GM23338 (cell line): ENCODE measurements at regions not wholly inside any gene's neighbourhood (a gene's known extent, or its start where the extent isn't known, plus 50 kb on each side); places are given as distances from the start of the nearest gene placed in this dataset.

Source experiments
- ATAC-seq: fragments of 200-7000 bp; cut with Tn5 transposase; 3 replicates; pipeline ENCODE4 v1.9.1; 2020
- DNase-seq: peaks from one replicate; pipeline ENCODE4 v3.0.0-alpha.2; 2015; ENCODE audit warnings: low spot score
- H2AFZ ChIP-seq: fragments of 200-600 bp; sonication (generic); 2 replicates; pipeline ENCODE4 v1.8.0; 2016; ENCODE audit warnings: antibody characterized with exemption, mild to moderate bottlenecking, moderate library complexity
- H3F3A ChIP-seq: fragments of 200-600 bp; sonication (generic); replicated peaks from 2 replicates; pipeline ENCODE4 v1.8.0; 2017; ENCODE audit warnings: antibody characterized with exemption, mixed run types, low read depth
- H3K27ac ChIP-seq: fragments of 200-600 bp; sonication (generic); 2 replicates; pipeline ENCODE4 v1.6.1; 2016; ENCODE audit warnings: low read depth
- H3K27me3 ChIP-seq: fragments of 200-600 bp; sonication (generic); 2 replicates; pipeline ENCODE4 v1.8.0; 2016; ENCODE audit warnings: mild to moderate bottlenecking, mixed run types, moderate library complexity; ENCODE audit not compliant: insufficient read depth
- H3K36me3 ChIP-seq: fragments of 200-600 bp; sonication (generic); 2 replicates; pipeline ENCODE4 v1.8.0; 2016; ENCODE audit warnings: mild to moderate bottlenecking; ENCODE audit not compliant: insufficient read depth
- H3K4me1 ChIP-seq: fragments of 200-600 bp; sonication (generic); 2 replicates; pipeline ENCODE4 v1.8.0; 2016; ENCODE audit warnings: mild to moderate bottlenecking, moderate library complexity; ENCODE audit not compliant: insufficient read depth
- H3K4me2 ChIP-seq: fragments of 200-600 bp; sonication (generic); 2 replicates; pipeline ENCODE4 v1.7.1; 2017; ENCODE audit warnings: mixed run types
- H3K4me3 ChIP-seq: fragments of 200-600 bp; sonication (generic); 2 replicates; pipeline ENCODE4 v1.6.1; 2016; ENCODE audit warnings: mixed run types
- H3K79me2 ChIP-seq: fragments of 200-600 bp; sonication (generic); replicated peaks from 2 replicates; pipeline ENCODE4 v1.8.0; 2017; ENCODE audit warnings: mild to moderate bottlenecking; ENCODE audit not compliant: insufficient read depth
- H3K9me2 ChIP-seq: fragments of 200-600 bp; sonication (generic); 2 replicates; pipeline ENCODE4 v1.8.0; 2017; ENCODE audit not compliant: insufficient read depth
- H4K20me1 ChIP-seq: fragments of 200-600 bp; sonication (generic); replicated peaks from 2 replicates; pipeline ENCODE4 v1.8.0; 2017; ENCODE audit warnings: mild to moderate bottlenecking; ENCODE audit not compliant: insufficient read depth
- H3K27ac Mint-ChIP-seq: 2 replicates; pipeline ENCODE4 v1.8.0; 2020; ENCODE audit warnings: inconsistent platforms, mild to moderate bottlenecking, moderate library complexity, mixed read lengths
- H3K27me3 Mint-ChIP-seq: 3 replicates; pipeline ENCODE4 v1.8.0; 2022; ENCODE audit warnings: low read depth, mild to moderate bottlenecking, moderate library complexity, mixed read lengths, inconsistent platforms; ENCODE audit not compliant: insufficient read depth, poor library complexity
- H3K36me3 Mint-ChIP-seq: 3 replicates; pipeline ENCODE4 v1.8.0; 2021; ENCODE audit warnings: low read depth, mild to moderate bottlenecking, inconsistent platforms, moderate library complexity, mixed read lengths
- H3K4me1 Mint-ChIP-seq: 3 replicates; pipeline ENCODE4 v1.8.0; 2020; ENCODE audit warnings: mild to moderate bottlenecking, inconsistent platforms, mixed read lengths
- H3K4me3 Mint-ChIP-seq: 3 replicates; pipeline ENCODE4 v1.8.0; 2021; ENCODE audit warnings: moderate library complexity, mild to moderate bottlenecking, inconsistent platforms, mixed read lengths
- H3K9me3 Mint-ChIP-seq: 3 replicates; pipeline ENCODE4 v1.8.0; 2020; ENCODE audit warnings: moderate library complexity, mild to moderate bottlenecking, inconsistent platforms, mixed read lengths
- CREB1 ChIP-seq: fragments of 250-450 bp; sonication (Bioruptor Pico); IDR thresholded peaks from 2 replicates; pipeline ENCODE4 v1.5.0; 2020; ENCODE audit warnings: low read depth, mild to moderate bottlenecking, moderate library complexity
- ETS1 ChIP-seq: IDR thresholded peaks from 2 replicates; pipeline ENCODE4 v1.6.1; 2016; ENCODE audit warnings: antibody characterized with exemption
- EZH2phosphoT487 ChIP-seq: fragments of 200-600 bp; sonication (generic); IDR thresholded peaks from one replicate; pipeline ENCODE4 v1.8.1; 2018; ENCODE audit warnings: antibody characterized with exemption; ENCODE audit not compliant: unreplicated experiment
- NANOG ChIP-seq: IDR thresholded peaks from 2 replicates; pipeline ENCODE4 v1.6.1; 2016; ENCODE audit warnings: antibody characterized with exemption, borderline replicate concordance
- POLR2AphosphoS5 ChIP-seq: IDR thresholded peaks from 2 replicates; pipeline ENCODE4 v1.6.1; 2016; ENCODE audit warnings: antibody characterized with exemption, low read depth
- REST ChIP-seq: IDR thresholded peaks from one replicate; pipeline ENCODE4 v1.6.1; 2018; ENCODE audit warnings: antibody characterized with exemption; ENCODE audit not compliant: unreplicated experiment
- STAT1 ChIP-seq: IDR thresholded peaks from one replicate; pipeline ENCODE4 v1.6.1; 2016; ENCODE audit warnings: antibody characterized with exemption; ENCODE audit not compliant: unreplicated experiment
- ZNF114 ChIP-seq: fragments of 250-450 bp; sonication (Bioruptor Pico); IDR thresholded peaks from 2 replicates; pipeline ENCODE4 v1.5.0; 2020; ENCODE audit warnings: mild to moderate bottlenecking, moderate library complexity
- ZNF331 ChIP-seq: fragments of 250-450 bp; sonication (Bioruptor Pico); IDR thresholded peaks from 2 replicates; pipeline ENCODE4 v1.5.0; 2020; ENCODE audit warnings: low read depth, mild to moderate bottlenecking, moderate library complexity

- no peak for DNase-seq
Observed at GRCh38 chr14:58821421-58821820, 183.7 kb downstream of the DACT1 start.

GRCh38 chr14:58822856-58823255 is 185.1 kb downstream of the DACT1 start:
- Mint-ChIP-seq H3K27ac (no peak overlapping the region), H3K27me3 (peaks cover 6% of the 10 kb centered on the region), H3K4me1 (no peaks in the 10 kb centered on the region), H3K9me3 (peaks cover 6% of the 10 kb centered on the region; the same call in 2 of the 3 replicates), H3K4me3 (no peak overlapping the region), H3K36me3 (peaks cover 6% of the 10 kb centered on the region; the same call in 1 of the 3 replicates)
- H3K27me3 ChIP-seq = no peaks in the 10 kb centered on the region
- DNase-seq (no peak), ATAC-seq (no peak)
- 0 out of 2 replicates have a peak, but pooled peaks cover 3% of the 10 kb centered on the region for H3K9me2 ChIP-seq
- no peak overlapping the region for H3K4me2 ChIP-seq
- no peaks in the 10 kb centered on the region for H4K20me1 ChIP-seq
- no peak overlapping the region for H3K27ac ChIP-seq
- H2AFZ ChIP-seq = no peak overlapping the region
- H3K79me2 ChIP-seq = no peaks in the 10 kb centered on the region
- TF ChIP-seq ZNF331 (CRISPR knock-in tag) (no peak), REST (no peak), POLR2AphosphoS5 (no peak), CREB1 (CRISPR knock-in tag) (no peak), STAT1 (no peak), ETS1 (no peak), NANOG (no peak)
- H3K36me3 ChIP-seq = no peaks in the 10 kb centered on the region
- no peaks in the 10 kb centered on the region for H3K4me1 ChIP-seq
- H3F3A ChIP-seq = no peaks in the 10 kb centered on the region
- H3K4me3 ChIP-seq = no peak overlapping the region

More at GRCh38 chr14:58821421-58821820, 183.7 kb downstream of the DACT1 start:
- Histone ChIP-seq H4K20me1 (no peaks in the 10 kb centered on the region), H3K4me1 (no peaks in the 10 kb centered on the region), H3K79me2 (no peaks in the 10 kb centered on the region), H3F3A (no peaks in the 10 kb centered on the region), H2AFZ (no peak overlapping the region), H3K4me3 (no peak overlapping the region), H3K27ac (no peak overlapping the region), H3K4me2 (no peak overlapping the region), H3K9me2 (0 out of 2 replicates have a peak, but pooled peaks cover 3% of the 10 kb centered on the region), H3K36me3 (no peaks in the 10 kb centered on the region), H3K27me3 (no peaks in the 10 kb centered on the region)
- Mint-ChIP-seq H3K27me3 (peaks cover 6% of the 10 kb centered on the region), H3K4me1 (0 out of 3 replicates have a peak, but pooled peaks cover 1% of the 10 kb centered on the region), H3K27ac (no peak overlapping the region), H3K4me3 (no peak overlapping the region), H3K36me3 (no peaks in the 10 kb centered on the region), H3K9me3 (no peaks in the 10 kb centered on the region; the same call in 2 of the 3 replicates)
- no peak for ATAC-seq
- no peak for TF ChIP-seq ZNF114 (CRISPR knock-in tag)
- TF ChIP-seq EZH2phosphoT487 = no peak
- no peak for TF ChIP-seq STAT1
